SIG-M5 treated with dmso at 0.1 percent for 504 hours (cell line): ENCODE measurements at regions not wholly inside any gene's neighbourhood (a gene's known extent, or its start where the extent isn't known, plus 50 kb on each side); places are given as distances from the start of the nearest gene placed in this dataset.
"Not testable (repeated sequence)": the region's sequence is repeated elsewhere in the genome, so short reads cannot be mapped to it uniquely, and the experiment has no call there.

Experiments
- DNase-seq: peaks from one replicate; lab custom pipeline; 2025; ENCODE audit not compliant: unreplicated experiment; lab: John Stamatoyannopoulos, UW

- no peak for DNase-seq
Measured at GRCh38 chr7:152504816-152505215, 69.0 kb upstream of the KMT2C start.

- DNase-seq: no peak
Measured at GRCh38 chr7:152504367-152504766, 68.6 kb upstream of the KMT2C start.

GRCh38 chr7:152502813-152503790 is 67.3 kb upstream of the KMT2C start:
- no peak for DNase-seq

- DNase-seq: no peak
Measured at GRCh38 chr7:152501506-152501905, 65.7 kb upstream of the KMT2C start.

- not testable (repeated sequence) for DNase-seq
Measured at GRCh38 chr7:152499969-152500368, 64.2 kb upstream of the KMT2C start.

GRCh38 chr7:152495867-152496266 is 60.1 kb upstream of the KMT2C start:
- DNase-seq: no peak

- no peak for DNase-seq
Measured at GRCh38 chr7:152492952-152493351, 57.1 kb upstream of the KMT2C start.

GRCh38 chr7:152489044-152489443 is 53.2 kb upstream of the KMT2C start:
- DNase-seq: no peak

- DNase-seq: no peak
Measured at GRCh38 chr7:152486968-152487367, 51.2 kb upstream of the KMT2C start.

GRCh38 chr7:152485826-152486225 is 50.0 kb upstream of the KMT2C start:
- no peak for DNase-seq
